SK-N-MC (cell line): ENCODE measurements at regions not wholly inside any gene's neighbourhood (a gene's known extent, or its start where the extent isn't known, plus 50 kb on each side); places are given as distances from the start of the nearest gene placed in this dataset.

Experiments
- EZH2 ChIP-seq: fragments of 200-600 bp; sonication (generic); IDR thresholded peaks from one replicate; pipeline ENCODE4 v1.6.1; 2017; ENCODE audit warnings: antibody characterized with exemption
- POLR2AphosphoS5 ChIP-seq: IDR thresholded peaks from 2 replicates; pipeline ENCODE4 v1.6.1; 2012; ENCODE audit warnings: mild to moderate bottlenecking, low read depth, low read length, borderline replicate concordance

DNA sequence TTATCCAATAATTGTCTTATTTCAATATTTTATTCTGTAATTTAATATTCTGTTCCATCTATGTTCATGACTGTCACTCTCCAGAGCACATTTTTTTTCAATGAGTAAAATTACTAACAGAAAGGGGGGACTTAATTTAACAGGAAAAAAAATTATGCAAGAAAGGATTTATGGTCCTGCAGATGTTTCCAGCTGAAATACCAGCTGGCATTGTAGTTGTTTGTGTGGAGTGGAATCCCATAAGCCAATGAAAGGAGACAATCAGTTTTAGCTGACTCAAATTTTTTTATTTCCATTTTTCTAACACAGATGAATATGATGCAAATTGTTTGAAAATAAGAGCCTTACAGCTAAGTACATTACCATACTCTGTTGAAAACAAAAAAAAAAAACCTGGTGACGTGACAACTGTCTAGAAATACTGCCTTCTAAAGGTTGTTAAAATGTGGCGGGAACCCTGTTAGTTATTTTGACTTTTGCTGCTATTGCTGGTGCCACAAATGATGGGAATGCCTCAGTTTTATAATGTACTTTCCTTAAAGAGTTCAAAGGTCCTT, 389.1 kb downstream of the ETS1 start:
- TF ChIP-seq EZH2 (no peak), POLR2AphosphoS5 (no peak)
